ENCODE measurements at regions not wholly inside any gene's neighbourhood (a gene's known extent, or its start where the extent isn't known, plus 50 kb on each side); places are given as distances from the start of the nearest gene placed in this dataset.

DNA sequence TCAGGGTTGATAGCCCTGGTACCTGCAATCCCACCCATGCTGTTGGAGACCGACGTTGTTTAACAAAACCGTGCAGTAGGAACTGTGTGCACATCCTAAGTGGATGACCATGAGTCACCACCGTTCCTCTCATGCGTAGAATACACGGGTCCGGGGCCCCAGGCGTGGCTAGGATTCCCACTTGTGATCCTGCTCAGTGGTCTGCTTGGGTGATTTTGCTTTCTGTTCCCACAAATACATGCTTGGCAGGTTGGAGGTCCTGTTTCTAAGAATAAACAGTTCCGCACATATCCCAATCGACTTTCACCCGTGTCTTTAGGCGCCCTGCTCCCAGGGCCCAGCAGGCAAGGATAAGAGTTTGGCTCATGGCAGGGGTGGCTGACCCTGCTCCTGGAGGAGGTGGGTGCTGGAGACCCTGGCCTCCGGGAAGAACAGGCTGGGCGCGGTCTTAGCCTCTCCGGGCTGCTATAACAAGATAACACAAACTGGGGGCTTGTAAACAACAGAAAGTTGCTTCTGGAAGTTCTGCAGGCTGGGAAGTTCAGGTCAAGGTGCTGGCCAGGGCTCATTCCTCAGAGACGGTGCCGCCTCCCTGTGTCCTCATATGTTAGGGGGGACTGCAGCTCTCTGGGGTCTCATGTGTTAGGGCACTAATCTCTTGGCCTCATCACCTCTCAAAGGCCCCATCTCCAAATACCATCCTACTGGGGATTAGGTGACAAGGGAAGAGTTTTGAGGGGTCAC, 1028.3 kb downstream of the BRD1 start:
- no peak for ATAC-seq (ENCODE audit: low FRiP score)
- TF ChIP-seq, protein P1, sequence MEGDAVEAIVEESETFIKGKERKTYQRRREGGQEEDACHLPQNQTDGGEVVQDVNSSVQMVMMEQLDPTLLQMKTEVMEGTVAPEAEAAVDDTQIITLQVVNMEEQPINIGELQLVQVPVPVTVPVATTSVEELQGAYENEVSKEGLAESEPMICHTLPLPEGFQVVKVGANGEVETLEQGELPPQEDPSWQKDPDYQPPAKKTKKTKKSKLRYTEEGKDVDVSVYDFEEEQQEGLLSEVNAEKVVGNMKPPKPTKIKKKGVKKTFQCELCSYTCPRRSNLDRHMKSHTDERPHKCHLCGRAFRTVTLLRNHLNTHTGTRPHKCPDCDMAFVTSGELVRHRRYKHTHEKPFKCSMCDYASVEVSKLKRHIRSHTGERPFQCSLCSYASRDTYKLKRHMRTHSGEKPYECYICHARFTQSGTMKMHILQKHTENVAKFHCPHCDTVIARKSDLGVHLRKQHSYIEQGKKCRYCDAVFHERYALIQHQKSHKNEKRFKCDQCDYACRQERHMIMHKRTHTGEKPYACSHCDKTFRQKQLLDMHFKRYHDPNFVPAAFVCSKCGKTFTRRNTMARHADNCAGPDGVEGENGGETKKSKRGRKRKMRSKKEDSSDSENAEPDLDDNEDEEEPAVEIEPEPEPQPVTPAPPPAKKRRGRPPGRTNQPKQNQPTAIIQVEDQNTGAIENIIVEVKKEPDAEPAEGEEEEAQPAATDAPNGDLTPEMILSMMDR (IDR thresholded peaks at IDR 0.05): no peak
- no peak for DNase-seq (ENCODE audit: low spot score)

DNA sequence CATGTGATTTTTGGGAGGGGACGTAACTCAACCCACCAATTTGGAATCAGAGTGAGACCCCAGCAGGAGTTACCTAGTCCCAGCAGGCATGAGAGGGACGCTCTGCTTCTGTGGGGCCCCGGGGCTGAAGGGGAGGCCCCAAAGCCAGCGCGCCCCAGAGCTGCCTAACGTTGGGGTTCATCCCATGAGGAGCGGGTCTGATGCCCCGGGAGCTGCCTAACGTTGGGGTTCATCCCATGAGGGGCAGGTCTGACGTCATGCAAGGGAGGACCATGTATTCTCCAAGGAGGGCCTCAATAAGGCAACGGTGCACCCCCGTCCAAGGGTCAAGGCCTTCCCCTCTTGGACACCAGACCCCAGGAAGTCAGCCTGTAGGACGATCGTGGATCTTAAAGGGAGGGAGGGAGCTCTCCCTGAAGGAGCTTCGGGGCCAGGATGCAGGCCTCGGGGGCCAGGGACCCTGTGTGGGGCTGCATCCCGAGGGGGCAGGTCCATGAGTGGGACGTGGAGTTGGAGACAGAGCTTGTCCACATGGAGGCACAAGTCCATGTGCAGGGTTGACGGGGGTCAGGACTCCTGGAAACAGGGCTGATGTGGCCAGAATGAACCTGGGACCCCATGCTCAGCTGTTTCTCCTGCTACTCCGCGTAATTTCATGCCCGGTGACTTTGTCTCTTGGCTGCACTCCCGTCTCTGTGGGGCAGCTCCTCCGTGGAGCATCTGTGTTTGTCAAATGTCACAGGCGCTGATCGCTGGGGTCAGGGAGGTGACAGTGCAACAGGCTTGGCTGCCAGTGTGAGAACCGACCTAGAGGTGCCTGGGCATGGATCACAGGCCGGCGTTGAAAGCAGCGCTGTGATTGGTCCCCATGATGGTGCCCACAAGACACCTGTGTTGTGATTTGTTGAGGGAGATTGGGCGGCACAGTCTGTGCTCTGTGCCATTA, 1029.1 kb downstream of the BRD1 start:
- DNase-seq (ENCODE audit: low spot score) (no peak), ATAC-seq (ENCODE audit: low FRiP score) (no peak)
- TF ChIP-seq, protein P1 (IDR thresholded peaks at IDR 0.05): no peak

DNA sequence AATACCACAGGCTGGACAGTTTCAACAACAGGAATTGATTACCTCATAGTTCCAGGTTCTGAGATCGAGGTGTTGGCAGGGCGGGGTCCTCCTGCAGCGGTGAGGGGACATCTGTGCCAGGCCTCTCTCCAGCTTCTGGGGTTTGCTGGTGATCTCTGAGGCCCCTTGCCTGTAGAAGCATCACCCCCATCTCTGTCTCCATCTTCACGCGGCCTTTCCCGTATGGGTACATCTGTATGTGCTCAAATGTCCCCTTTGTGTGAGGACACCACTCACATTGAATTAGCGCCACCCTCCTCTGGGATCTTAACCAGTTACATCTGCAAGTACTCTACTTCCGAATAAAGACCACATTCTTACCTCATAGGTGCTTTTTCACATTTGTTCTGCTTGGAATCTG, 1029.9 kb downstream of the BRD1 start:
- TF ChIP-seq, protein P1 (IDR thresholded peaks at IDR 0.05): no peak
- ATAC-seq (ENCODE audit: low FRiP score): no peak
- DNase-seq (ENCODE audit: low spot score): no peak

DNA sequence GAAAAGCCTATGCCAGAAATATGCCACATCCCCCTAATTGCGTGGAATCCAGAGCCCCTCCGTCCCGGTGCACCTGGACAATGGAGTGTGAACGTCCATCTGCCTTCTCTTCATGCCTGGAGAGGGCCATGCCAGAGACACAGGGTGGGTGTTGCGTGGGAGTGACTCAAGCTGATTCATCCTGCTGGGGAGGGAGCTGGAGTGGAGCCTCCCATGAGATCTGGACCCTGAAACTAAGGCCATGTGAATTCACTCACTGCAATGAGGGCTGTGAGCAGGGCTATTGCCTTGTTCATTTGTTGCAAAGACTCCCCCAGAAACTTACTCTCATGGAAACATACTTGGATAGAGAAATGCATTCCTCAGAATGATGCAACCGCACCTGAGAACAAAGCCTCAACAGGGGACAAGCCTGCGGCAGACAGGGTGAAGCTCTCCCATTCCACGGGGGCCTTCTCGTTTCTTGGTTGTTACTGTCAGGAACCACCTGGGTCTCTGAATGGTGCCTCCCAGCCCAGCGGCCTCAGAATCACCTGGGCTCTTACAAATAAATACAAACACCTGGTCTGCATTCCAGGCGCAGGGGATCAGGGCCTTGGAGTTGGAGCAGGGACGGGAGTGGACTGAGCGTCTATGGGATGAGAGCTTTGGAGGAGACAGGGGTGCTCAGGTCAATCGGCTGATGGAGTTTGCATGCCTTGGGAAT, 1031.2 kb downstream of the BRD1 start:
- ATAC-seq (ENCODE audit: low FRiP score): no peak
- no peak for DNase-seq (ENCODE audit: low spot score)
- TF ChIP-seq, protein P1 (IDR thresholded peaks at IDR 0.05): no peak

DNA sequence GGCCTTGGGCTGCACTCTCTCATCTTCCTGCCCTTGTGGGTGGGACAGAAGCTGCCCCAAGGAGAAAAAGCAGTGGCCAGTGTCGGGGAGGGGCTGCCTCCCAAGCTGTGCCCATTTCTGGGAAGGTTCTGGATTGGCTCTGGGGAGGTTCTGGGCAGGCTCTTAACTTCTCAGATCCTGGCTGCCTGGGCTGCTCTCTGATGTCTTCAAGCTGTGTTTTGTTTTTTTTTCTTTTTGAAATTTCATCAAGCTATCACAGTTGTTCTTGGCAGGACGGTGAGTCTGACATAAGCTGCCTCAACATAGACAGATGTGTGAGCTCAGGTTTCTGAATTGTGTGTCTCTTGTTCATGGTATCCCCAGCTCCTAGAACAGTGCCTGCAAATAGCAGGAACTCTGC, 1032.0 kb downstream of the BRD1 start:
- ATAC-seq (ENCODE audit: low FRiP score): no peak
- TF ChIP-seq, protein P1 (IDR thresholded peaks at IDR 0.05): no peak
- no peak for DNase-seq (ENCODE audit: low spot score)

DNA sequence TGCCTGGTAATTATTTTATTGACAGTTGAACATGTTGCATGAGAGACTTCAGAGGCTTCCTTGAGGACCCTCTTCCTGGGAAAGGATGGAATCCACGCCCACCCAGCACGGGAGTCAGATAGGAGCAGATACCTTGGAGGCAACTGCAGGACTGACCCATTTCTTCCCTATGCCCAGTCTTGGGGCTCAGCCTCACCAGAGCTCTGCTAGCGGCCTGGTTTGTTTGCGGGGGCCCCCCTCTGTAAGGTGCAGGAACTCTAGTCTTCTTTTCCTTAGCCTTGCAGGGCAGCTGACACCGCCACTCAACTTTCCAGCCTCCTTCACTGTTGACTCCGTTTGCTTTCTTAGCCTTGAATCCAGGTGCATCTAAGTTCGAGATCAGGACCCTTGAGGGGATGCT, 1032.8 kb downstream of the BRD1 start:
- TF ChIP-seq, protein P1 (IDR thresholded peaks at IDR 0.05): no peak
- no peak for ATAC-seq (ENCODE audit: low FRiP score)
- DNase-seq (ENCODE audit: low spot score): no peak

All from omental fat pad (tissue), 3 donors.